RWPE2 (cell line): ENCODE measurements at regions not wholly inside any gene's neighbourhood (a gene's known extent, or its start where the extent isn't known, plus 50 kb on each side); places are given as distances from the start of the nearest gene placed in this dataset.
"Not testable (repeated sequence)": the region's sequence is repeated elsewhere in the genome, so short reads cannot be mapped to it uniquely, and the experiment has no call there.

Experiments used
- ATAC-seq: fragments of 200-7000 bp; cut with Tn5 transposase; 3 replicates; pipeline ENCODE4 v1.9.1; 2021; ENCODE audit warnings: low read depth
- DNase-seq: peaks from one replicate; pipeline ENCODE4 v3.0.0-alpha.2; 2020; ENCODE audit warnings: low spot score
- H3K27ac ChIP-seq: fragments of 450-650 bp; 2 replicates; pipeline ENCODE4 v1.5.1; 2017; ENCODE audit warnings: mild to moderate bottlenecking; ENCODE audit not compliant: poor library complexity, severe bottlenecking
- H3K27me3 ChIP-seq: fragments of 250-450 bp; sonication (Bioruptor Pico); 2 replicates; pipeline ENCODE4 v1.5.1; 2021; ENCODE audit warnings: mild to moderate bottlenecking, moderate library complexity; ENCODE audit not compliant: insufficient read depth, poor library complexity, severe bottlenecking
- H3K36me3 ChIP-seq: fragments of 250-450 bp; sonication (Bioruptor Pico); 2 replicates; pipeline ENCODE4 v1.5.1; 2020; ENCODE audit warnings: low read depth, mild to moderate bottlenecking, moderate library complexity
- H3K4me1 ChIP-seq: fragments of 250-450 bp; sonication (Bioruptor Pico); 2 replicates; pipeline ENCODE4 v1.5.1; 2021; ENCODE audit warnings: mild to moderate bottlenecking, moderate library complexity; ENCODE audit not compliant: insufficient read depth, poor library complexity, severe bottlenecking
- H3K4me3 ChIP-seq: fragments of 250-450 bp; sonication (Bioruptor Pico); 2 replicates; pipeline ENCODE4 v1.5.1; 2021; ENCODE audit warnings: mild to moderate bottlenecking, moderate library complexity; ENCODE audit not compliant: severe bottlenecking
- H3K9me3 ChIP-seq: fragments of 250-450 bp; sonication (Bioruptor Pico); 2 replicates; pipeline ENCODE4 v1.5.1; 2021; ENCODE audit warnings: mild to moderate bottlenecking, moderate library complexity; ENCODE audit not compliant: severe bottlenecking
- CTCF ChIP-seq: fragments of 450-650 bp; IDR thresholded peaks from one replicate; pipeline ENCODE4 v1.5.1; 2017; ENCODE audit warnings: mild to moderate bottlenecking, moderate library complexity; ENCODE audit not compliant: poor library complexity, severe bottlenecking

- no peak overlapping the region for H3K27ac ChIP-seq
- H3K27me3 ChIP-seq = no peaks in the 10 kb centered on the region
- no peak for ATAC-seq
- H3K36me3 ChIP-seq = no peaks in the 10 kb centered on the region
- H3K4me1 ChIP-seq = no peaks in the 10 kb centered on the region
- no peaks in the 10 kb centered on the region for H3K9me3 ChIP-seq
- TF ChIP-seq CTCF = peak; percentile 9
- no peak overlapping the region for H3K4me3 ChIP-seq
- no peak for DNase-seq
Measured at GRCh38 chr11:81569999-81570398, 1163.7 kb downstream of the FAM181B start.

GRCh38 chr11:81568918-81569317 lies 1164.7 kb downstream of the FAM181B start:
- Histone ChIP-seq H3K4me3 (no peak overlapping the region), H3K4me1 (no peaks in the 10 kb centered on the region), H3K27me3 (no peaks in the 10 kb centered on the region), H3K36me3 (no peaks in the 10 kb centered on the region), H3K27ac (no peak overlapping the region), H3K9me3 (no peaks in the 10 kb centered on the region)
- no peak for TF ChIP-seq CTCF
- ATAC-seq = no peak
- DNase-seq = no peak

- Histone ChIP-seq H3K27ac (no peak overlapping the region), H3K4me1 (no peaks in the 10 kb centered on the region), H3K4me3 (no peak overlapping the region), H3K36me3 (no peaks in the 10 kb centered on the region), H3K27me3 (no peaks in the 10 kb centered on the region), H3K9me3 (no peaks in the 10 kb centered on the region)
- DNase-seq (no peak), ATAC-seq (no peak)
- no peak for TF ChIP-seq CTCF
Measured at GRCh38 chr11:81548123-81548522, 1185.5 kb downstream of the FAM181B start.

GRCh38 chr11:81539806-81540205 lies 1193.9 kb downstream of the FAM181B start:
- not testable (repeated sequence) for DNase-seq, H3K4me1 ChIP-seq, H3K36me3 ChIP-seq, H3K27me3 ChIP-seq, ATAC-seq, H3K27ac ChIP-seq, H3K9me3 ChIP-seq, H3K4me3 ChIP-seq

DNA sequence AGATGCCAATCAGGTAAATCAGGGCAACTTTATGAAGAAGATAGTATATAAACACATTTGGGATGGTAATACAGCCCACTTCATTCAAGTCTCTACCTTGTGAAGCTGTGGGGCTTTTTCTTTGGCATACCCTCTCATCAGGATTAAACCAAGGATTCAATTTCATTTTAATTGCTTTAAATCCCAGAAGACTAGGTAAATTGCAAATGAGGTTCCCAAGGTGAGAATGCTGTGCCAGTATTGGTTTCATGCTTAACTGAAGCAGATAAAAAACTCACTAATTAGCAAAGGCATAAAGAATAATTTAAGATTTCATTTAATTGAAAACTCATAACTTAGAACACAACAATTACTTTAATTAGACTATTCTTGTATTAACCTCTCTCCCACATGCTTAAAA lies 1218.1 kb downstream of the FAM181B start:
- no peaks in the 10 kb centered on the region for H3K27me3 ChIP-seq
- DNase-seq = no peak

More for the DNA sequence above, 1218.1 kb downstream of the FAM181B start:
- TF ChIP-seq CTCF = no peak
- Histone ChIP-seq H3K4me1 (no peaks in the 10 kb centered on the region), H3K9me3 (no peaks in the 10 kb centered on the region), H3K4me3 (no peak overlapping the region), H3K27ac (no peak overlapping the region), H3K36me3 (no peaks in the 10 kb centered on the region)
- ATAC-seq = no peak
